GM04503 (cell line): ENCODE measurements at regions not wholly inside any gene's neighbourhood (a gene's known extent, or its start where the extent isn't known, plus 50 kb on each side); places are given as distances from the start of the nearest gene placed in this dataset.
"Not testable (repeated sequence)": the region's sequence is repeated elsewhere in the genome, so short reads cannot be mapped to it uniquely, and the experiment has no call there.

Experiments used
- DNase-seq: peaks from one replicate; pipeline ENCODE4 v3.0.0-alpha.2; 2012; ENCODE audit warnings: low read depth

DNA sequence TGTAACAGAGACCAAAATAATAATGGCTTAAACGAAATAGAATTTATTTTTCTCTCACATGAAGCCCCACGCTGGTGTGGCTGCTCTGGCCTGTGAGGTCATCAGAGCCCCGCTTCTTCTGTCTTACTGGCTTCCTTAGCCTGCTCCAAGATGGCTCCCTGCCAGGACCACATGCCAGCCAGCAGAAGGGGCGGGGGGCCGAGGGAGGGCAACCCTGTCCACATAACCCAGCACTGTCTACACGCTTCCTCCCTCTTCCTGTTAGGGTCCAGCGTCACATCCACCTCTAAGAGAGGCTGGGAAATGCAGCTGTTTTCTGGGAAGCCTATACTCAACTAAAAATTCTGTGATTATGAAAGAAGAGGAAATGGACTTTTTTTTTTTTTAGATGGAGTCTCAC lies 107.9 kb upstream of the DLG1 start:
- no peak for DNase-seq

- no peak for DNase-seq
Observed at GRCh38 chr3:197404754-197405153, 106.3 kb upstream of the DLG1 start.

- no peak for DNase-seq
Observed at GRCh38 chr3:197404030-197404429, 105.6 kb upstream of the DLG1 start.

DNA sequence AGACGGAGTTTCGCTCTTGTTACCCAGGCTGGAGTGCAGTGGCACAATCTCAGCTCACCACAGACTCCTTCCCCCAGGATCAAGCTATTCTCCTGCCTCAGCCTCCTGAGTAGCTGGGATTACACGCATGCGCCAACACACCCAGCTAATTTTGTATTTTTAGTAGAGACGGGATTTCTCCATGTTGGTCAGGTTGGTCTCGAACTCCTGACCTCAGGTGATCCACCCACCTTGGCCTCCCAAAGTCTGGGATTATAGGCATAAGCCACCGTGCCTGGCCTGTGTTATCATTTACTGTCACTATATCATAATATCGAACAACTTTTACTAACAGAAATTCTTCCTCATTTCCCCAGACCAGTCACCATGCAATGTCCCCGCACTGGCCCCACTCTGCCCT lies 104.0 kb upstream of the DLG1 start:
- DNase-seq = not testable (repeated sequence)

GRCh38 chr3:197399486-197399885 lies 101.1 kb upstream of the DLG1 start:
- DNase-seq = no peak

DNA sequence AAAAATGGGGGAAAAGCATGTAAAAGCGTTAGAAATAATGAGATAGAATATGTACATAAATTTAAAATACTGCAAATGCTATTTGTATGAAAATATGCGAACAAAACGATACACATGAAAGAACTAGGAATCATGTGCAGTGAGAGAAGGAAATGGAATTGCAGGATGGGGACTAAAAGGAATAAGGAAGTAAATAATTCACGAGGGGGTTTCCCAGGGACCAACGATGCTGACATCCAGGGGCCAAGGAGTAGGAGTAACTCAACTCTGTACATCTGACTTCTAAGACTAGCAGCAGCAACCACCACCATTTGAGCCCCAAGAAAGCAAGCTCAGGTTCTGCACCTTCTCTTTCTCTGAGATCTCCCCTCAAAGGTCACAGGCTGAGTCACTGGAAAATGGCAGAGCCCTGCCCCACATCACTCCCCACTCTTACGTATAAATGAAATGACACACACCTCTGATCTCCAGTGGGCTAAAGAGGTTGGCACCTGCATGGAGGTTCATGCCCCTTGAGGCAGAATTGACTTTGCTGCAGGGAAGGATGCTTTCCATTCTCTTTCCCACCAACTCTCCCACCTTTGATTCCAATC lies 100.0 kb upstream of the DLG1 start:
- no peak for DNase-seq

- DNase-seq = no peak
Observed at GRCh38 chr3:197397838-197398237, 99.4 kb upstream of the DLG1 start.

DNA sequence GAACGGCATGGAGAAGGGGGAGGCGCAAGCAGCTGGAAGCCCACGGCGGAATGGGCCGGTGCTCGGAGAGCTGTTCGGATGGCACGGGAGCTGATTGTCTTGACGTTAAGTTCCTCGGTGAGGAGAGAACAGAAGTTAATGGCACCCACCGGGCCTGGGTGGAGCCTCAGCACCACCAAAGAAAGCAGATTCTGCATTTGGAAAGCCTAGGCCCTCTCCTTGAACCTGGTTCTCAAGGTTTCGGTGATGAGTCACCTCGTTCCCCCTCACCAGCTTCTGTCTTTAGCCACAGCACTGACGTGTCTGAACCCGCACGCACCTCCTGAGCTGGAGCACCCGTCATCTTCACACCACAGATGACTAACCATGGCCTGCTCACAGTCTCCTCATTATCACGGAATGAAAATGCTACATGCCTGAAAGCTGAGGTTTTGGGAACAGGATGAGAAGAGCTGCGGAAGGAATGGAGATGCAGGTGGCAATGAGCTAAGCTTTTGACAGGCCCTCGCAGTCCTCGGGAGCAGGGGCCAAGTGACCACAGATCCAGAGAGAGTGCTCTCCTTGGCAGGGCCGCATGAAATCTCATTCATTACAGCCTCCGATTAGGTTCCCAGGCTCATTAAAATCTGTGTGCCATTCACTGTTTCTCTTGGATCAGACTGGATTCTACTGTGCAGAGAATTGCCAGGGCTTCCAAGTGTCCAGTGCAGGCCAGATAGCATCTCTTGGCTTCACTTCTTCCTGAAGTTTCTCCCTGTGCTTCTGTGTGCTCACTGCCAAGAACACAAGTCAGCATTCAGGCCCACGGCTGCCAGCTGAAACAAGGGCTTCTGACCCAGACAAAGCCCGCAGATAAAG lies 96.3 kb upstream of the DLG1 start:
- DNase-seq = peak; percentile 100

- not testable (repeated sequence) for DNase-seq
Observed at GRCh38 chr3:197394126-197394463, 95.7 kb upstream of the DLG1 start.

DNA sequence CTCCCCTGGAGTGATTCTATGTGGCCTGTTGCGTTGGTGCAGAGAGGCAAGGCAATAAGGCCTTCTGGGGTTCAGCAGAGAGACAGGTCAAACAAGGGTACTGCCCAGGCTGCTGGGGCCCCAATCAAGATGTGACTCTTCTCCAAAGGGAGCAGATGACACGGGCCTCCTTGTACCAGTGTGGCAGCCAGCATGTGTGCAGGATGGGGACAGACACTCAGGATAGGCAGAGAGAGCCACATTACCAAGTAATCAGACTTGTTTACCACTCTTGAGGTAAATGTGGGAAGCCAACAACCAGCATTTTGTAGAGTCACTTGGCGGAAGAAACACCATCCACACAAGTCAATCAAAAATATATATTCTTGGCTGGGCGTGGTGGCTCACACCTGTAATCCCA lies 95.3 kb upstream of the DLG1 start:
- DNase-seq = no peak

- no peak for DNase-seq
Observed at GRCh38 chr3:197392961-197393360, 94.5 kb upstream of the DLG1 start.

DNA sequence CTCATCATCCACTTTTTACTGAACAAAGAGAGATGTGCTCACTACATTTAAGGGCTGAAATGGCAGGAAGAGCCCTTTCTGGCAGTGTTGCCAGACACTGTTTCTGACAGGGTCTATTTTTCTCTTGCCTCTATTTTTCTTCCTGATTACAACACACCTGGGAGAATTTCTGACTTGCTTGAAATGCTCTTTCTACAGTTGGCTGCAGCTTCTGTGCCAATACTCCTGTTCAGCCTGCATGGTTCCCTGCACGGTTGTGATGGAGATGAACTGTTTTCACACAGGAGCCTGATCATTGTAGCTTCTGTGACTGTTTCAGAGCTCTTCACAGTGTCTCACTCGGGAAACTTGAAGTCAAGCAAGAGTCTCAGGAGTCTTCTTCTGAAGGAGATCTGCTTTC lies 83.0 kb upstream of the DLG1 start:
- DNase-seq = no peak

GRCh38 chr3:197380786-197381185 lies 82.4 kb upstream of the DLG1 start:
- DNase-seq = no peak

GRCh38 chr3:197378985-197379718 lies 80.7 kb upstream of the DLG1 start:
- DNase-seq = no peak

GRCh38 chr3:197376735-197377555 lies 78.5 kb upstream of the DLG1 start:
- no peak for DNase-seq

DNA sequence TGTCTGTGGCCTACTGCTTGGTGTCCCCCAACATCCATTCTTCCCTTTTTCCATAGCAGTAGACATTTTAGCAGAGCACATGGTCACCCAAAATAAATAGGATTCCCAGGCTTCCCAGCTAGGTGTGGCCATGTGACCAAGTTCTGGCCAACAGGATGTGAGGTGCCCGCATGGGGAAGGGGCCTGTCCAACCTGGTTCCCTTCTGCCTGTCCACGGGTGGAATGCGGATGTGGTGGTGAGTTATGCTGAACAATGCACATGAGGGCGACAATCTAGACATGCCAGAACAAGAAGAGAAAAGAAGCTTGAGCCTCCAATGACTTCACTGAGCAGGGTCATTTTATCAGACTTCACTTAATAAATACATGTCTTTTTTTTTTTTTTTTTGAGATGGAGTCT lies 77.6 kb upstream of the DLG1 start:
- no peak for DNase-seq

DNA sequence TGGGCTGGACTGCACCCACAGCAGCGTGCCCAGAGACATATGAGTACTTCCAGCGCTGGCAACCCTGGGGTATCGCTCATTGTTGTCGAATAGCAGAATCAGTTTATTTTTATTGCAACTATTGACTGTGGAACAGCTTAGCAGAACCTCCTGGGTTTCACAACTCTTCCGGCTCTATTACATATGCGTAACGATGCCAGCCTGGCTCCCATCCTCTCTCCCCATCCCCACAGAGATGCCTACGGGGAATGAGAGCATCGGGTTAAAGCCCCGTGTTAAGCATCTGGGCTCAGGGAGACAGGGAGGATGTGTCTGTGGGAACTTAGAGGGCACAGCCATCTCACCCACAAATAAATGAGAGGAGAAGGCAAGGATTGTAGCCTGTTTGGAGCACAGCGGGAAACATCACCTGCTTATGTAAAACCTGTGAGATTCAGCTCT lies 76.6 kb upstream of the DLG1 start:
- DNase-seq = no peak

- no peak for DNase-seq
Observed at GRCh38 chr3:197373096-197373495, 74.7 kb upstream of the DLG1 start.

- peak; percentile 89 for DNase-seq
Observed at GRCh38 chr3:197372047-197372661, 73.7 kb upstream of the DLG1 start.

- DNase-seq = no peak
Observed at GRCh38 chr3:197371591-197372046, 73.2 kb upstream of the DLG1 start.

- DNase-seq = no peak
Observed at GRCh38 chr3:197369545-197369944, 71.1 kb upstream of the DLG1 start.

DNA sequence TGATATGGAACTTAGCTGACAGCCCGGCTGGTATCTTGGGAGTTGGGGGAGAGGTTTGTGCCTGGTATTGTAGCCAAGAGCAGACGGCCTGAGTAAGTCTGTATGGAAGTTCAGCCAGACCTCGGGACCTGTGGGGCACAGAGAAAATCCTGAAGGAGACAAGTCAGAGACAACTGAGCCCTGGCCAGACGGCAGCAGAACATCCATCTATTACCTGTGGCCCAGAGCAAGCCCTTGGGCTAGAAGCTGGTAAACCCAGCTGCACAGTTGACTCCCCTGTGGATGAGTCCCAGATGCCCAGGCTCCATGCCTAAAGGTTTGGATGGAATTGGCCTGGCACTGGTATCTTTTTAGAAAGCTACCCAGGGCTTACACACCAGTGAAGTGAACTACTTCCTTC lies 70.4 kb upstream of the DLG1 start:
- no peak for DNase-seq
